ENCODE measurements at regions not wholly inside any gene's neighbourhood (a gene's known extent, or its start where the extent isn't known, plus 50 kb on each side); places are given as distances from the start of the nearest gene placed in this dataset.

- H3K4me2 ChIP-seq (ENCODE audit: insufficient read depth, low read length) = no peak overlapping the region
- no peaks in the 10 kb centered on the region for H3K9me1 ChIP-seq (ENCODE audit: control insufficient read depth, insufficient read depth, low read length)
- intact Hi-C loops (cut with micrococcal nuclease) = no loop called here
- H2AFZ ChIP-seq (ENCODE audit: low read depth, low read length) = no peak overlapping the region
- H3K27me3 ChIP-seq (ENCODE audit: control insufficient read depth in 2 of 2, insufficient read depth in 2 of 2, low read length in 2 of 2) = no peaks in the 10 kb centered on the region
- no peaks in the 10 kb centered on the region for H4K20me1 ChIP-seq (replicated peaks; ENCODE audit: control insufficient read depth, insufficient read depth, low read length)
- in situ Hi-C loops (cut with MboI) = no loop called here
- CTCF ChIA-PET (ENCODE audit: low intra/inter-chr PET ratio) = no interaction called here
- ATAC-seq (no peak), FAIRE-seq (no peak), DNase-seq (ENCODE audit: extremely low read depth in 1 of 4, low spot score in 3 of 4) (no peak)
- no peaks in the 10 kb centered on the region for H3K9me3 ChIP-seq (replicated peaks; ENCODE audit: control insufficient read depth, insufficient read depth, low read depth, low read length)
- no peak overlapping the region for H3K9ac ChIP-seq (ENCODE audit: insufficient read depth in 1 of 2, low read depth in 2 of 2, low read length in 2 of 2)
- BruUV-seq (replicated peaks) = no TSS peak
- no peak overlapping the region for H3K4me3 ChIP-seq
- H3K27ac ChIP-seq (ENCODE audit: extremely low read depth, low read depth, low read length) = no peak overlapping the region
- TF ChIP-seq ZNF354B (CRISPR knock-in tag; IDR thresholded peaks at IDR 0.05) (no peak), ARID2 (IDR thresholded peaks at IDR 0.05) (no peak), PHF20 (IDR thresholded peaks at IDR 0.05; ENCODE audit: partially characterized antibody) (no peak), SMARCA4 (IDR thresholded peaks at IDR 0.05) (no peak), KLF13 (tag; IDR thresholded peaks at IDR 0.05; ENCODE audit: borderline replicate concordance, low read depth) (no peak), ZNF3 (CRISPR knock-in tag; IDR thresholded peaks at IDR 0.05) (no peak), ZNF324 (CRISPR knock-in tag; IDR thresholded peaks at IDR 0.05) (no peak), POLR2G (IDR thresholded peaks at IDR 0.05; ENCODE audit: low read depth, low read length) (no peak)
- no peaks in the 10 kb centered on the region for H3K4me1 ChIP-seq (replicated peaks in 1 of 2; ENCODE audit: control insufficient read depth in 2 of 2, insufficient read depth in 2 of 2, low read length in 2 of 2)
- no peaks in the 10 kb centered on the region for H3K36me3 ChIP-seq (ENCODE audit: control insufficient read depth, insufficient read depth, low read length)
- no peaks in the 10 kb centered on the region for H3K79me2 ChIP-seq (ENCODE audit: control insufficient read depth, insufficient read depth, low read length)
- WGBS (ENCODE audit: insufficient coverage, low coverage, missing lambda C conversion rate) = 3% methylated on average over 3 of the region's 3 CpGs
- POLR2A ChIA-PET = no interaction called here
Measured at GRCh38 chr18:60872434-60872833, 460.8 kb upstream of the CDH20 start.

- Histone ChIP-seq H2AFZ (ENCODE audit: low read depth, low read length) (no peak overlapping the region), H3K4me1 (replicated peaks in 1 of 2; ENCODE audit: control insufficient read depth in 2 of 2, insufficient read depth in 2 of 2, low read length in 2 of 2) (no peaks in the 10 kb centered on the region), H3K9me3 (replicated peaks; ENCODE audit: control insufficient read depth, insufficient read depth, low read depth, low read length) (no peaks in the 10 kb centered on the region), H3K27ac (ENCODE audit: extremely low read depth, low read depth, low read length) (no peak overlapping the region), H3K4me2 (ENCODE audit: insufficient read depth, low read length) (no peak overlapping the region), H3K4me3 (no peak overlapping the region), H3K79me2 (ENCODE audit: control insufficient read depth, insufficient read depth, low read length) (no peaks in the 10 kb centered on the region), H3K27me3 (ENCODE audit: control insufficient read depth in 2 of 2, insufficient read depth in 2 of 2, low read length in 2 of 2) (no peaks in the 10 kb centered on the region), H3K36me3 (ENCODE audit: control insufficient read depth, insufficient read depth, low read length) (no peaks in the 10 kb centered on the region), H4K20me1 (replicated peaks; ENCODE audit: control insufficient read depth, insufficient read depth, low read length) (no peaks in the 10 kb centered on the region), H3K9ac (ENCODE audit: insufficient read depth in 1 of 2, low read depth in 2 of 2, low read length in 2 of 2) (no peak overlapping the region), H3K9me1 (ENCODE audit: control insufficient read depth, insufficient read depth, low read length) (no peaks in the 10 kb centered on the region)
- CTCF ChIA-PET (ENCODE audit: low intra/inter-chr PET ratio) = no interaction called here
- BruUV-seq (replicated peaks) = no TSS peak
- FAIRE-seq (no peak), DNase-seq (ENCODE audit: extremely low read depth in 1 of 4, low spot score in 3 of 4) (no peak), ATAC-seq (no peak)
- POLR2A ChIA-PET = no interaction called here
- in situ Hi-C loops (cut with MboI) (no loop called here), intact Hi-C loops (cut with micrococcal nuclease) (no loop called here)
- TF ChIP-seq RFX1 (IDR thresholded peaks at IDR 0.05) = no peak
- TF ChIP-seq BRF1 (IDR thresholded peaks at IDR 0.05; ENCODE audit: borderline replicate concordance, extremely low read depth, insufficient read length) = no peak
- no peak for TF ChIP-seq GTF2F1 (IDR thresholded peaks at IDR 0.05; ENCODE audit: low read depth, low read length)
- TF ChIP-seq SIX5 (IDR thresholded peaks at IDR 0.05; ENCODE audit: borderline replicate concordance in 1 of 2, insufficient read depth in 1 of 2, low read depth in 1 of 2, low read length in 2 of 2) = no peak
- no peak for TF ChIP-seq RCOR1 (IDR thresholded peaks at IDR 0.05; ENCODE audit: borderline replicate concordance in 1 of 2, low read depth in 2 of 2, low read length in 2 of 2)
- no peak for TF ChIP-seq ZNF124 (CRISPR knock-in tag; IDR thresholded peaks at IDR 0.05)
- no peak for TF ChIP-seq CEBPB (tag; IDR thresholded peaks at IDR 0.05)
- no peak for TF ChIP-seq RBM34 (IDR thresholded peaks at IDR 0.05; ENCODE audit: borderline replicate concordance, insufficient read depth, low read length)
- TF ChIP-seq FOXP1 (CRISPR knock-in tag; IDR thresholded peaks at IDR 0.05) = no peak
- TF ChIP-seq FOXJ2 (tag; IDR thresholded peaks at IDR 0.05) = no peak
- TF ChIP-seq PHB (CRISPR knock-in tag; IDR thresholded peaks at IDR 0.05) = no peak
- TF ChIP-seq SMAD1 (IDR thresholded peaks at IDR 0.05; ENCODE audit: low read depth, low read length, partially characterized antibody) = no peak
- TF ChIP-seq CTBP1 (IDR thresholded peaks at IDR 0.05; ENCODE audit: borderline replicate concordance) = no peak
Measured at GRCh38 chr18:60873708-60874107, 459.5 kb upstream of the CDH20 start.
